ENCODE measurements at regions not wholly inside any gene's neighbourhood (a gene's known extent, or its start where the extent isn't known, plus 50 kb on each side); places are given as distances from the start of the nearest gene placed in this dataset.

- no peak for TF ChIP-seq CTCF (IDR thresholded peaks at IDR 0.05; ENCODE audit: insufficient read depth, low read length, poor library complexity, severe bottlenecking)
- Histone ChIP-seq H3K4me3 (ENCODE audit: low read depth, low read length) (no peak overlapping the region), H3K36me3 (ENCODE audit: control insufficient read depth, insufficient read depth, low read length) (no peaks in the 10 kb centered on the region), H3K27me3 (ENCODE audit: control insufficient read depth, insufficient read depth, low read length) (no peaks in the 10 kb centered on the region)
- DNase-seq (ENCODE audit: low read depth): no peak
These were observed 138.9 kb downstream of the PROX1 start for GRCh38 chr1:214126697-214127146.

- DNase-seq (ENCODE audit: low read depth): no peak
- H3K4me3 ChIP-seq (ENCODE audit: low read depth, low read length): no peak overlapping the region
- TF ChIP-seq CTCF (IDR thresholded peaks at IDR 0.05; ENCODE audit: insufficient read depth, low read length, poor library complexity, severe bottlenecking): no peak
- no peaks in the 10 kb centered on the region for H3K27me3 ChIP-seq (ENCODE audit: control insufficient read depth, insufficient read depth, low read length)
- no peaks in the 10 kb centered on the region for H3K36me3 ChIP-seq (ENCODE audit: control insufficient read depth, insufficient read depth, low read length)
These were observed 139.9 kb downstream of the PROX1 start for GRCh38 chr1:214127705-214128104.

- no peak for TF ChIP-seq CTCF (IDR thresholded peaks at IDR 0.05; ENCODE audit: insufficient read depth, low read length, poor library complexity, severe bottlenecking)
- Histone ChIP-seq H3K4me3 (ENCODE audit: low read depth, low read length) (no peak overlapping the region), H3K36me3 (ENCODE audit: control insufficient read depth, insufficient read depth, low read length) (no peaks in the 10 kb centered on the region), H3K27me3 (ENCODE audit: control insufficient read depth, insufficient read depth, low read length) (no peaks in the 10 kb centered on the region)
- no peak for DNase-seq (ENCODE audit: low read depth)
These were observed 145.1 kb upstream of the SMYD2 start for GRCh38 chr1:214135886-214136285.

GRCh38 chr1:214136324-214136919, 144.5 kb upstream of the SMYD2 start:
- no peak for TF ChIP-seq CTCF (IDR thresholded peaks at IDR 0.05; ENCODE audit: insufficient read depth, low read length, poor library complexity, severe bottlenecking)
- DNase-seq (ENCODE audit: low read depth): no peak
- Histone ChIP-seq H3K27me3 (ENCODE audit: control insufficient read depth, insufficient read depth, low read length) (no peaks in the 10 kb centered on the region), H3K36me3 (ENCODE audit: control insufficient read depth, insufficient read depth, low read length) (no peaks in the 10 kb centered on the region), H3K4me3 (ENCODE audit: low read depth, low read length) (no peak overlapping the region)

GRCh38 chr1:214141486-214141885, 139.5 kb upstream of the SMYD2 start:
- DNase-seq (ENCODE audit: low read depth): no peak
- no peaks in the 10 kb centered on the region for H3K36me3 ChIP-seq (ENCODE audit: control insufficient read depth, insufficient read depth, low read length)
- no peak overlapping the region for H3K4me3 ChIP-seq (ENCODE audit: low read depth, low read length)
- no peaks in the 10 kb centered on the region for H3K27me3 ChIP-seq (ENCODE audit: control insufficient read depth, insufficient read depth, low read length)
- TF ChIP-seq CTCF (IDR thresholded peaks at IDR 0.05; ENCODE audit: insufficient read depth, low read length, poor library complexity, severe bottlenecking): no peak
